ENCODE measurements at regions not wholly inside any gene's neighbourhood (a gene's known extent, or its start where the extent isn't known, plus 50 kb on each side); places are given as distances from the start of the nearest gene placed in this dataset.
A peak's percentile ranks its signal among the peaks of the same experiment; 100 is the strongest.

DNA sequence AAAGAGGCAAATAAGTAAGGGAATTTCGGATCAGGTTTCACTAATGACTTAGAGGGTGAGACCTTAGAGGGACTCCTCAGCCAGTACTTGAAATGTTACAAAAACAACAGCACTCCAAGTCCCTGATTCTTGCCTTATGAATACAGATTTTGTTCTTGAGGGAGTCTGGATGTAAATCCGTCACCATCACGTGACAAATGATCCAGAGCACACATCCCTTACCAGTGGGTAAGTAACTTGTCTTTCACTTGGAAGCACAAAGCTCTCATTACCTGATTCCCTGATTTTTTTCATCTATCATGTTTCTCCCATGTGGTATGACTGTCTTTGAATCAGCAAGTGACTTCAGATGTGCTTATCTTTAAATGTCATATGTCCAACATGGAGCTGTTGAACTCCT is 595.3 kb upstream of the POU3F2 start:
- intact Hi-C loops (cut with DNase I), result no loop called here
- no peak for DNase-seq

DNA sequence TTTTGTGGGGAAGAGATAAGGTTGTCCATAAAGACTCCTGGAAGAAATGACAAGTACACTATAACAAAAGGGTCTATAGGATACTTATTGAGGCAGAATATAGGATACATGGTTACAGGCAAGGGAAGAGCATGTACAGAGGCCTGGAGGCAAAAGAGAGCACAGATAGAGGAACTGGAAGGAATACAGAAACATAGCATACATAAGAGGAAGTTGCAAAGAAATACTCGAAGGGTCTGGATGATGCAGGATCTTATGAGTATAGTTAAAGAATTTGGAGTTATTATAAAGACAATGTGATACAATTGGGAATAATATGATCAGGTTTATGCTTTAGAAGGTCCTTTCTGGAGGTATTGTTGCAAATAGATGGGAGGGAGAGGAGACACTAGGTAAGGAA is 592.7 kb upstream of the POU3F2 start:
- intact Hi-C loops (cut with DNase I), result no loop called here
- no peak for DNase-seq

DNA sequence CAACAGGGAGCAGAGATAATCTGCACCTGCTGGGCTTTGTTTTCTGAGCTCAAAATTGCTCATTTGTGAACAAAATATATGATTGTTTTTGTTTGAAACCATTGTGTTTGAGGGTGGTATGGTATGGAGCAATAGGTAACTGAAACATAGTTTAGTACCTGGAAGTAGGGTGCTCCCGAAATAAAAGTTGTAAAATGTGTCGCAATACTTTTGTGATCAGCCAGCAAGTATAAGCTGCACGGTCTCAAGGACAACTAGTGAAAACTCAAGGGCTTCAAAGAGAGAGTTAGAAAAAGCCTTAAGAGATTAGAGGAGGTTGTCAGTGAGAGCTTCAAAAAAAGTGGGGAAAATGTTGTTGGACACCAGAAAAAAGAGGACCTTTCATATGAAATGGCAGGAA is 579.8 kb upstream of the POU3F2 start:
- intact Hi-C loops (cut with DNase I), result no loop called here

DNA sequence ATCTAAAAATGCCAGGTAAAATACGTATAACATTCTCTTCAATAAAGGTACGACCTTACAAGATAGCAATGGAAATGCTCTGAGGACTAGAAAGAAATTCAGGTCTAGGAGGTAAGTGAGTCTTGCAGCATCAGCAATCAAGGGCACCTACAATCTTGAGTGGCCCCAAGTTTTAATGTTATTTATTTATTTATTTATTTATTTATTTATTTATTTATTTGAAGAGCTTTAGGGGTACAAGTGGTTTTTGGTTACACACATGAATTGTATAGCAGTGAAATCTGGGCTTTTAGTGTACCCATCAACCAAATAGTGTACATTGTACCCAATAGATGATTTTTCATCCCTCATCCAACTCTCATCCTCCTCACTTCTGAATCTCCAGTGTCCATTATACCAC is 574.0 kb upstream of the POU3F2 start:
- intact Hi-C loops (cut with DNase I), result no loop called here

More for the DNA sequence above, 579.8 kb upstream of the POU3F2 start:
- no peak for DNase-seq

DNA sequence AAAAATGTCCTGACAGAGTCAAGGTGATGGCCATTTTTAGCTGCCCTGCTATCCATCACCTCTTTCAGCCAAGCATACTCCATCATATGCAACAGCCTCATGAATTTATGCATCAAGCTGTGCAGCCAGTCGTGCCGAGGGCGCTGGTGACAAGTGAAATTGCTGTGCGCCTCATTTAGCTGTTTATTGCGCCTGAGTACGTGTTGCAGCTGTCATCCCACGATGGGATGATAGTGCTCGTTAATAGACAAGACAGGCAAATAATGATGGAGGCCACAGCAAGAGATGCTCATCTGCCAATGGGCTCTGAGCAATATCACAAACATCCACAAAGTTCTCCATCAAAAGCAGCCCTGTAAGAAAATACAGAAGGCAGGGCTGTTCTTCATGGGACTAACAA is 562.3 kb upstream of the POU3F2 start:
- peak in 2 of 10 donors; percentile 49 to 82 for DNase-seq
- intact Hi-C loops (cut with DNase I), result no loop called here

More for the DNA sequence above, 574.0 kb upstream of the POU3F2 start:
- no peak for DNase-seq

DNA sequence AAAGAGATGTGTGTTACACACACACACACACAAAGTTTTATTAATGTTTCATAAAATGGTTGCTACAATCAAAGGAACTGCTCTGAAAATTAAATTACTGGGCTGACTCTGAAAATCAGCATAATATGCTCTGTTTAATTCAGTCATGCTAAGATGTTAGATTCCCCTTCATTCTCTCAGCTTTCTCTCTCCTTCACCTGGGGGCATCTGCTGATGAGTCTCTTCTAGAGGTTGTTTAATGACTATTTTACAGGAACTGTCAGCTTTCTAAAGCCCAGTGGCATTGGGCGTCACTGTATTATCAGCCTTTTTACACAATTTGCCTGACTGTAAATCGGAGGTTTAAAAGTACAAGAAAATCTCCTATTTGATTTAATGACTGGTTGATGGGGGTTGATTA is 559.7 kb upstream of the POU3F2 start:
- intact Hi-C loops (cut with DNase I), result no loop called here

DNA sequence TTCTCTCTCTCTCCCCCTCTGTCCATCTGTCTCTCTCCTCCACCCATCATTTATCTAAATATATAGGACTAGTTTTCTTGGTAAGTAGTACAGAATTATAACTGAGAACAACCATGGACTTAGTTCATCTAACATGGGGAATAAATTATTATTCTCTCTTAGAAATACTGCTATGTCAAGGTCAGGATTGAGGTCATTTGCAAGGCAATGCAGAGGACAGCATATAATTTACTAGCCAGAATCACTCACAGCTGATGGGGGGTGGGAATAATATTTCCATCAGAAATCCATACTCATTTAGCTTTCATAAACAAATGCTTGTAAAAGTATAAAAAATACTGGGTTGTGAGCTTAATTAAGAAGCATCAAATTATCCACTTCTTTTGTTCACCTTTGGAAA is 553.9 kb upstream of the POU3F2 start:
- intact Hi-C loops (cut with DNase I), result no loop called here
- no peak for DNase-seq

More for the DNA sequence above, 559.7 kb upstream of the POU3F2 start:
- no peak for DNase-seq

DNA sequence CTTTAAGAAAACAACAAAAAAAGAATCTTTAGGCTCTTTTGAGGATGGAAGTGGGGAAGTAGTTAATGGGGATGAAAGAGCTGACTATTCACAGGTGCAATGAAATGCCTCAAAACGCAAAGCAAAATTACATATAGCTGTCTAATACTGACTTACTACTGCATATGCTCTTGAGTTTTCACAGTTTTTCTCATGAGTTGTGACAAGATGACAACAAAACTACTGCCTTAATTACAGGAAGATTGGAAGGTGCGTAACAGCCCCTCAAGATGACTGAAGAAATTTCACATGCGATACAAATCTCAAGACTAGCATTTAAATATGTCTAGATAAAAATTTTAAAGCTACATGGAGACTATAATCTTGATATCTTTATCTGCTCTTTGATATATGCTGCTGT is 547.8 kb upstream of the POU3F2 start:
- intact Hi-C loops (cut with DNase I), result no loop called here
- no peak for DNase-seq

DNA sequence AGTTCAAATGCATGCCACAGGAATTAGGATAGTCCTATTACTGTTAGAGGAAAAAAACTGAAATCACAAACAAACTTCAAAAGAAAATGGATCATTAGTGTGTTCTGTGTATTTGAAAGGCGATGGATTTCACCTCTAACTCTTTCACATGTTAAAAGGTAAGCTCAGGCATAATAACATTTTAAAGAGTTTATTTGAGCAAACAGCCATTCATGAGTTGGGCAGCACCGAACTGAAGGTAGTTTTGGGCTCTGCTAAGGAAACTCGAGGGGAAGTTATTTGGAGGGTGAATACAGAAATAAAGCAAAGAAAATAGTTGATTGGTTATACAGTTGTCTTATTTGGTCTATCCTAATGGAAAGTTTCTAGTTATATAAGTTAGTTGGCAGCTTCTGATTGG is 546.5 kb upstream of the POU3F2 start:
- no peak for DNase-seq
- intact Hi-C loops (cut with DNase I), result no loop called here

DNA sequence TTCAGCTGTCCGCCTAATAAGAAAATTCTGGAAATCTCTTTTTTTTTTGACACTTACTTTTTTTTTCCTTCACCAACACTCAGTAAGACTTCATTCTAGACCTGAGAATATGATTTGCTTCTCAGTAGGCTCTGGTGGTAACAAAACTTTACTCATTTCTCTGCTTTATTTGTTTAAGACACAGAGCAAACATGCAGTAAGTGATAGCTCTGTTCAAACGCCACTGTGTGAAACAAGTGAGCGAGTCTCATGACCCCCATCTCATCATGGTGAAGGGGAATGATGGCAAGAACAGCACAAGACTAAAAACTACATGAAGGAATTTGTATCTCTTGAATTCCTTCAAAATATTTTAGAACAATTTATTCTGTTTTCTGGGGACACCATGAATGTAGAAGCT is 541.6 kb upstream of the POU3F2 start:
- intact Hi-C loops (cut with DNase I), result no loop called here
- DNase-seq, result no peak

DNA sequence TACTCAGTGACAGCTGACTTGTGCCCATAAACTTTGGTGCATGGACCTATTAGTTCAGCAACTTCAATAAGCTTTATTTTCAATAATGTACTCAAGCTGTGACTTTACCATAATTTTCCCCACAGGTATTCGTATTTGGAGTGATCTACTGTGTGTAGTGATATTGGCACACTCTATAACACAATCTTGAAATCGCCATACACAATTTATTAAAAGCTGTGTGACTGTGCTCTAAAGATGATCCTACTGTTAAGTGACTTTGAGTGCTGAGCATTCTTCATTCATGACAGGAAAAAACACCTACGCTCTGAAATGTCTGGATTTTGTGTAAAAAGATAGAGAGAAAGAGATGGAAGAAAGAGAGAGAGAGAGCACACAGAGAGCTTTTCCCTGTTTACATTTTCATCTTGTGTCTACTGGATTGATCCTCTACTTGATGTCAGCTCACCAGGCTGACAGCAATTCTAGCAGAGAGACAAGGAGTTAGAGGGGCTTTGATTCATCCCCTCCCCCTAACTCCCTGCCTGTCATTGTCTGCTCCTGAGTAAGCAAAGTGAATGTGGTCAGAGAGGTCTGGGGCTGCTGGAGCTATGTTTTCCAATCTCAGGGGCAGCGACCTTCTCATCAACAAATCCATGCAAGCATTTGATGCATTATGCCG is 538.7 kb upstream of the POU3F2 start:
- intact Hi-C loops (cut with DNase I), result no loop called here
- no peak for DNase-seq

DNA sequence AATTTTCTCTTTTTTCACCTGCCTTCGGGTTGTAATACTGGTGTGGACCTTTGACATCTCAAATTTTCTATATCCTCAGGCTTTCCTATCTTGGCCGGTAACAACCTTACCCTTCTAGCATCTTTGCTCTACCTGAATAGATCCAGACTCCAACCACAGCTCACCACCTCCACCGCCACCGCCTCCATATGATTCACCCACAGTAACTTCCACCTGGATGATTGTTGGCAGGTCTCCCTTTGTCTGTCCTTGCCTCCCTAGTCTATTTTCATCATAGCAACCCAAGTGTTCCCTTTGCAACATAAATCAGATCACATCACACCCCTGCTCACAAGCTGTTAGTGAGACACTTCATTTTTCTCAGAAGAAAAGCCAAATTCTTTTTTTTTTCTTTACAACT is 525.8 kb upstream of the POU3F2 start:
- intact Hi-C loops (cut with DNase I), result no loop called here
- DNase-seq, result peak in 8 of 10 donors; percentile 10 to 85 (median 34)

DNA sequence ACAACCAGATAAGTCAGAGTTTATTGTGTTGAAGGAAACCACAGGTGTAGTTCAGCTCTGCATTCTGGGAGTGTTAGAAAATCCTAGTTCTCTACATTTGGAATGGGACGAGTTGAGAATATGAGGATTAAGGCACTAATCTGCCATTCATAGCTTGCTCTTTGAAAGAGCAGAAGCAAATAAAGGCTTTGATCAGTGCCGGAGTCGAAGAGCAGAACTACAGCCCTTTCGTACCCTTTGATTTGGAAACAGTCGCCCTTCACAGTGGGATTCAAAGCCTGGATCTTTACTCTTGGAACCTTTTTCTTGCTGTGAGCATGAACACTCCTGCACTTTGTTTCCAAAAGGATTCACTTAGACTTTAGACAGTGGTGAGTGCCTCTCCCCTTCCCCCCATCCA is 523.9 kb upstream of the POU3F2 start:
- intact Hi-C loops (cut with DNase I), result no loop called here
- DNase-seq, result no peak

DNA sequence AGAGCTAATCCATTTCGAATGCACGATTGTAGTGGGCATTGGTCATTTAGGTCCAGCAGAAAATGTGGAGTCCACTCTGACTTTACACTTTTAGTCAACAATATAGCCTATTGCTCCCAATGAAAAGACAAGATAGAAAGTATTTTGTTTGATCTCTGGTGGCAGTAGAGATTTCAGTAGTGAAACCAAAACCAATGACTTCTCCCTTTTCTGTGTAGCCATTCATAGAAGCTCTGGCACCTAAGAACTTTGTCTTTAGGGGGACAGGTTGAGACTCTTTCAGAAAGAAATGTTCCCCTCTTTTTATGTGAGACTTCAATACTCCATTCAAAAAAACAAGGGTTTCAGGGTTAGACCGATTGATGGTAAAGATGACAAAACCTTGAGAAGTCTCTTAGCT is 510.8 kb upstream of the POU3F2 start:
- no peak for DNase-seq
- intact Hi-C loops (cut with DNase I), result no loop called here

DNA sequence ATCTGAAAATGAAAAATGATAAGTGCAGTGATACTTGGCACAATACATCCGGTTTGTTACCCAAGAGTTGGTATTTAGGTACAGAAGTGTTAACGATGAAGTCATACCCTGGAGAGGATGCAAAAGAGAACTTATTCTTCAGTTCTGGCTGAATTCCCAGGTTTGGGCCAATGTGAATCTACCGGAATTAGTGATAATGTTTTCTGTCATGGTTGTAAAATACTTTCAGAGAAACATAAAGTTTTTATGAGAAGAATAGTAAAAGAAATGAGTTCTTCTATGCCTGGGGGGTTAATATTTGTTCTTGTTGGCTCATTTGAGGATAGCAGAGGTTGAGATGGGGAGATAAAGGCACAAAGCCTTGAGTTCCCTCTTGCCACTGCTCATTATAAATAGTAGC is 509.9 kb upstream of the POU3F2 start:
- no peak for DNase-seq
- intact Hi-C loops (cut with DNase I), result no loop called here

DNA sequence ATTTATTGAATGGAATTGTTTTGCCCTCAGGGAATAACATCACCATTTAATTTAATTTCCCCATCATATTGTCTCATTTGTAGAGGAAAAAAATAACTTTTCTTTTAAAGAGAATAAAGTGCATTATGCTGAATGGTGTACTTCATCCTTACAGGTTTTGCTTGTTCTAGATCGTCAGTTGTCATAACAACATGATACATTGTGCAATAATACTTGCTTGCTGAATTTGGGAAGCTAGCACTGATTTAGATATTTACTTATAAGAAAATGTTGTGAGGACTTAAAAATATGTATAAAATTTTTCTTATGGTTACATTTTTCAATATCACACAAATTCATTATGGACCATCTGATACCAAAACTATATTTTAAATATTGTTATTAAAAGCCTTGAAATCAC is 509.0 kb upstream of the POU3F2 start:
- DNase-seq, result no peak
- intact Hi-C loops (cut with DNase I), result no loop called here

DNA sequence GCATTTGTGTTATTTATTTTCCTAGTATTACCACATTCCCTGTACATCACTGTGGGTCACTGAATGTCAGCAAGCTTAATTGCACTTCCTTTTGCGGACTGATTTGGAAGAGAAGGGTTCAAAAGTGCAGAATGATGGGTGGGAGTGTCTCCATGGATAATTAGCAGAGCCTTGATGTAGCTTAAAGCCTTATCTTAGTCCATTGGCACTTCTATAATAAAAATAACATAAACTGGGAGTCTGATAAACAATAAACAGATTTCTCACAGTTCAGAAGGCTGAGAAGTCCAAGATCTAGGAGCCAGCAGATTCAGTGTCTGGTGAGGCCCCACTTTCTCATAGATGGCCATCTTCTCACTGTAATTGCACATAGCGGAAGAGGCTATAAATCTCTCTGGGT is 501.1 kb upstream of the POU3F2 start:
- intact Hi-C loops (cut with DNase I), result no loop called here
- no peak for DNase-seq

DNA sequence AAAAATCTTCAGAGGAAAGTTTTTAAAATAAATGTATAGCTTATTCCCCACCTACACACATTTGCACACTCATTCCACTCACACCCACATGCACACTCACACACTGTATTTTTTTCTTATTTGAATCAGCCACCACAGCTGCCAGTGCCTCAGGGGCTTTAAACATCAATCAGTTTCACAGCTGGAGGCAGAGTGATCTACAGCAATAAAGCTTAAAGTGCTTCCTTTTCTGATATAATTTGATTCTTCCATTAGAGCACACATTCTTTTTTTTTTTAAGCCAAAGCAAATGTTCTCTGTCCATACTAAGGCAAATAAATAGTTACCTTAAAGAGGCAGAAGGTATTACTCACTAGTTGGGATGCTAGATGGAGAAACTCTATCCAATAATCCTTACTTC is 498.8 kb upstream of the POU3F2 start:
- intact Hi-C loops (cut with DNase I), result no loop called here
- DNase-seq, result no peak

DNA sequence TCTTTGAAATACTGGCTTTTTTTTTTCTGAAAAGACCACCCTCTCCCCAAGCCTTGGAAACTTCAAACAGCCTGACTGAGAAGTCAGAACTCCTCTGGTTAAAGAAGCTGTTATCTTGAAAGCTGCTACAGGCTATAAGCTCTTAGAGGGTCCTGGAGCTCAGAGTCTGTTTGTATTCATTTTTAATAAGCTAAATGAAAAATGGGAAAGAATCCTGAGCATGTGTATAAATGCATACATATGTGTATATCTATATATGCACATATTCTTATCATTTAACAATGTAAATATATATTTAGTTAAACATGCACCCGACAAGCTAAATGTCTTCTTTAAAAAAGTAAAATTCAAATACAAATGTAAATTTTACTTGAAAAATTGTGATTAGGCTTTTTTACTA is 494.9 kb upstream of the POU3F2 start:
- DNase-seq, result no peak
- intact Hi-C loops (cut with DNase I), result no loop called here

DNA sequence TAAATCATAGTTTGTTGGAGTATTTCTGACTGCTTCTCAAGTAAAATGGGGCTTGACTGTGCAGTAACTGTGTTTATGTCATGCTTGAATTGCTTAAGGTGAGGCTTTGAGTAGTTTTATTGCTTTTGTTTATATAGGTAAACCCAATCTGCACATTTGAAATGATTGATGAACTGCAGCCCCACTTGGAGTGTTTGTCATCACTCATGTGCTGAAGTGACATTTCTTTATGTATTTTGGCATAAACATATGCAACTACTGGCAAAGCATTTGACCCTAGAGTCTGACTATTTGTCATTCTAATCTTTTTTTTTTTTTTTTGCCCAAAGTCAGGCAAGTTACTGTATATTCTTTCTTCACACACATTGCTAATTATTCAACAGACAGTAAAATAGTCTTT is 491.4 kb upstream of the POU3F2 start:
- DNase-seq, result no peak
- intact Hi-C loops (cut with DNase I), result no loop called here

DNA sequence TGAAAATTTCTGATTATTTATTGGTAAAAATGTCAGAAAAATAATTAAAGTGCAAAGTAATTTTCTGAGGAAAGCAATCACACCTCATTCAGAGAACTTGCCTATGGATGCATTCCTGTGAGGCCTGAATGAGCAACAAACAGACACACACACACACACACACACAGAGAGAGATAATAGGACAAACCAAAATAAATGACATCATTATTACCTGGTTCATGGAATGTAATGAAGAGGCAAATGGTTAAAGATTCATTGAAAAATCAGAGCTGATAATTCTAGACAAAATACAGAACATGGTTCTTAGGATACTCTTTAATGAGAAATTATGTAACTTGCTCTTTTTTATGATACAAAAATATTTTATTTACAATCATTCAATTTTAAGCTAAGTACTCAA is 490.6 kb upstream of the POU3F2 start:
- no peak for DNase-seq
- intact Hi-C loops (cut with DNase I), result no loop called here

DNA sequence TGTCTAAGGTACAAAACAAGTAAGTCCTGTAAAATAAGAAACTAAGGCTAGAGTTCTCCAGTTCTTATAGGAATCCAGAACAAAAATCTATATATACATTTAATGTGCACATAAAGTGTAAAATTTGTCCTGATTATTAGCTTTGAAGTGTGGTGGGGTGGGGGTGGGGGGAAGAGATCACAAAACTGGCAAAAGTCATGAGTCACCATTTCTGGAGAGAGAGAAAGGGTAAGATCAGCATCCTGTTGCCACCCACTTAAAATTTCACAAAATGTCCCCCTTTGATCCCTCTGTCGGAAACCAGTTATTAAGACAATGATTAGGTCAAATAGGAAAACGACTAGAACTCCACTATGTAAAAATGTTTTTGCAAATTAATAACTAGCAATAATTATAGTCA is 482.0 kb upstream of the POU3F2 start:
- DNase-seq, result no peak
- intact Hi-C loops (cut with DNase I), result no loop called here

DNA sequence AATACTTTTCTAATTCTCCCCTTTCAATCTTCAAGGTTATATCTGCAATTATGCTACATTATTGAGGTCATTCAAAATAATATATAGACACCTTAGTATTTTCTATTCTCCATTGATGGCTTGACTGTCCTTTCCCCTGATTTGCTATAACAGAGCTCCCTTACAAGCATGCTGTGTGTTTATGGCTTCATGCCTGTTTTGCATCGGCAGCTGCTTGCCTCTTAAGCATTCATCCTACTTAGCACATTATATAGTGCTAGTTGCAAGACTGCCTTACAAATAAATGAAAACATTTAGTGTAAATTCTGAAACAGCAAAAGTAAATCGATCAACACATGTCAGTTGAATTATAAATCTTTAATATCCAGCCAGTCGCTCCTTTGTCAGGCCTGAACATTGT is 476.2 kb upstream of the POU3F2 start:
- intact Hi-C loops (cut with DNase I), result no loop called here
- no peak for DNase-seq
